Cardiac septum (tissue), 1 donor: ENCODE measurements at regions not wholly inside any gene's neighbourhood (a gene's known extent, or its start where the extent isn't known, plus 50 kb on each side); places are given as distances from the start of the nearest gene placed in this dataset.
"Not testable (repeated sequence)": the region's sequence is repeated elsewhere in the genome, so short reads cannot be mapped to it uniquely, and the experiment has no call there.

Experiments used
- DNase-seq: peaks from one replicate; pipeline ENCODE4 v3.0.0-alpha.2; 2020; ENCODE audit warnings: low spot score
- intact Hi-C: fragments of 100-400 bp; cut with DNase I; formaldehyde crosslinking; loops from one replicate; pipeline ENCODE4 v1.14.0; 2022
- donor health status: DM: no; HTN: no; CAD: no.

DNA sequence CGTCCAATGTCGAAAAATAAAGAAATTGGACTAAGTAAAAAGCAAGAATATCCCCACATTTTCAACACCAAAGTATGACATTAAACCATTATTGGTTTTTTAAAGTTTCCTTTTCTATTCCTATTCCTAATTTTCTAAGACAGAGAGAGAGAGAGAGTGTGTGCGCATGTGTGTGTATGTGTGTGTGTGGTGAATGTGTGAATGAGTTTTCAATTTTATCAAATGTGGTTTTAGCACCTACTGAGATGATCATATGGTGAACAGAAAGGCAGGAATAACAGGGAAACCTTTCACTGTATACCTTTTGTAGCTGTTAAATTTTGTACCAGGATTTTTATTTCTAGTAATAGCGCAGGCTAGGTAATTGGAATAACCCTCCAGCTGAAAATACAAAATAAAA, 80.4 kb upstream of the RAP1B start:
- intact Hi-C loops = loop anchor here (10.0 kb wide), 1 partner anchor 165 kb away; no protein-coding TSS in a partner anchor

GRCh38 chr12:68530965-68531364, 79.7 kb upstream of the RAP1B start:
- intact Hi-C loops = loop anchor here (10.0 kb wide), 1 partner anchor 166 kb away; no protein-coding TSS in a partner anchor
- no peak for DNase-seq

More for the DNA sequence above, 80.4 kb upstream of the RAP1B start:
- DNase-seq = no peak

GRCh38 chr12:68532204-68532886, 78.4 kb upstream of the RAP1B start:
- intact Hi-C loops = loop anchor here (10.0 kb wide), 1 partner anchor 168 kb away; no protein-coding TSS in a partner anchor
- no peak for DNase-seq

DNA sequence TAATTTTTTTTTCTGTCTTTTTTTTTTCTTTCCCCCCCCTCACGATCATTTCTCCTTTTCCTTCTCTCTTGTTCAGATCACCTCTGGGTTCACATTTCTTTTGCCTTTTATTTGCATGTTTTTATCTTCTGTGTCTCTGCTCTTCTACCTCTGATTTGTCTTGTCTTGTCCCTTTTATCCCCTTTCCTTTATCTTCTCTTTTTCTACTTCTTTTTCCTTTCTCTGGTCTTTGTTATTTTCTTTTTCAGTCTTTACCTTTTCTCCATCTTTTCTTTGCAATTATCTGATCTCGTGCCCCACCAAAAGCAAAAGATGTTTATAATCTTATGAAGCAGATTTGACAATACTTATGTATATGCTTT, 77.8 kb upstream of the RAP1B start:
- no peak for DNase-seq
- intact Hi-C loops = loop anchor here (10.0 kb wide), 1 partner anchor 168 kb away; no protein-coding TSS in a partner anchor

GRCh38 chr12:68534108-68534507, 76.6 kb upstream of the RAP1B start:
- no peak for DNase-seq

GRCh38 chr12:68536885-68537485, 73.7 kb upstream of the RAP1B start:
- no peak for DNase-seq
- intact Hi-C loops = loop anchor here (5.0 to 10.0 kb wide), 3 partner anchors 75 to 172 kb away; partner anchors contain the start of gene RAP1B

More at GRCh38 chr12:68534108-68534507, 76.6 kb upstream of the RAP1B start:
- intact Hi-C loops = loop anchor here (10.0 kb wide), 1 partner anchor 169 kb away; no protein-coding TSS in a partner anchor

GRCh38 chr12:68537571-68537970, 73.1 kb upstream of the RAP1B start:
- no peak for DNase-seq
- intact Hi-C loops = loop anchor here (5.0 to 10.0 kb wide), 3 partner anchors 75 to 173 kb away; partner anchors contain the start of gene RAP1B

DNA sequence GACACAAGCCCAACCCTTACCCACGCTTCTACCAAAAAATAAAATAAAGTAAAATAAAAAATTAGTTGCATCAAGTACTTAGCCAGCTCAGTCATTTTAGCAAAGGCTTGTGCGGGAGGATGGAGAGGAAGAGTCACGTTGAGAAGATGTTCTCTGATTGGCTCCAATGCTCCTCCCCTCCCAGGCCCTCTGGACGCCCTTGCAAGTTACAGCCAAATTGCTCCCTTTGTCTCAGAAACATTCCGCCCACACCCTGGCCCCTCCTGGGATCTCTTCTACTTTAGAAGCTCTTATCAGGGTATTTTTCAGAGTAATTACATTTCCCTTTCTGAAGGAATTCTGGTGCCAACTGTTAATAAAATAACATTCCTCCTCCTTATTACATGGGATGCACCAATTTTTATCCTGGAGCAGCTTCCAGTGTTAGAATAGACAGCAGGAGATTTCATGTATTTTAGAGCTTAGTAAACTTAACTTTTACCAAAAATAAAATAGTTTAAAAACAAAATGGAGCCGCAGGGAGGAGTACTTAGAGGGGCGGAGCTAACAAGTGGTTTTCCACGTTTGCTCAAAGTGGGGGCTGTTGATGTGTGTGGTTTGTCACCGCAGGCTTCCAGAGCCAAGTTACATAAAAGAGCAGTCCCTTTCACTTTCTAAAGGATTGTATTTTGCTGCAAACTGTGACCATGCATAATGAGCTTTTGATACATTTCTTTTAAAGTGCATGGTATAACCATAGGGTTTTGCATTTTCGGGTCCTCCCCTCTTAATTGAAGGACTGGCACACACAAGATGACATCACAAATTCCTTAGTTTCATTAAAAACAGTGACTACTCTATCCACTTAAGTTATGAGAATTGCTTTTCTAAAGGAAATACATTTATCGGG, 71.7 kb upstream of the RAP1B start:
- intact Hi-C loops = loop anchor here (5.0 to 10.0 kb wide), 3 partner anchors 73 to 174 kb away; partner anchors contain the start of gene RAP1B

GRCh38 chr12:68539615-68539952, 71.1 kb upstream of the RAP1B start:
- intact Hi-C loops = loop anchor here (5.0 to 10.0 kb wide), 3 partner anchors 73 to 175 kb away; partner anchors contain the start of gene RAP1B
- no peak for DNase-seq

More for the DNA sequence above, 71.7 kb upstream of the RAP1B start:
- peak; percentile 83 for DNase-seq

DNA sequence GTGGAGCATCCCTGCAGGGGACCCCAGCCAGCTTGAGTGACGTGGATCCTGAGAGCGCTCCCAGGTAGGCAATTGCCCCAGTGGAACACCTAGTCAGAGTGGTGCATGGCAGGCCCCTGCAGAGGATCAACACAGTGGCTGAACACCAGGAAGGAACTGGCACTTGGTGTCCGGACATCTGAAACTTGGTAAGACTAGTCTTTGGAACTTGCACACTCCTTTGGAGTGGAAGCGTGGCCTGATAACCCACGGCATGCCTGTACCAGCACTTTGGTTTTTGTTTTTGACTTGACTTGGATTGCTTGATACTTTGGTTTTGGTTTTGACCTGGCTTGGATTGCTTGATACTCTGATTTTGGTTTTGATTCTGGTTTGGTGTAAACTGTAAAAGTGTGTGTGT, 69.9 kb upstream of the RAP1B start:
- DNase-seq, intact Hi-C loops: not testable (repeated sequence)

GRCh38 chr12:68547318-68547717, 63.4 kb upstream of the RAP1B start:
- DNase-seq = not testable (repeated sequence)

GRCh38 chr12:68552605-68553195, 58.0 kb upstream of the RAP1B start:
- intact Hi-C loops, DNase-seq: not testable (repeated sequence)

More at GRCh38 chr12:68547318-68547717, 63.4 kb upstream of the RAP1B start:
- intact Hi-C loops = not testable (repeated sequence)

- no peak for DNase-seq
- intact Hi-C loops = no loop called here
Observed at GRCh38 chr12:68557011-68557730, 53.5 kb upstream of the RAP1B start.

DNA sequence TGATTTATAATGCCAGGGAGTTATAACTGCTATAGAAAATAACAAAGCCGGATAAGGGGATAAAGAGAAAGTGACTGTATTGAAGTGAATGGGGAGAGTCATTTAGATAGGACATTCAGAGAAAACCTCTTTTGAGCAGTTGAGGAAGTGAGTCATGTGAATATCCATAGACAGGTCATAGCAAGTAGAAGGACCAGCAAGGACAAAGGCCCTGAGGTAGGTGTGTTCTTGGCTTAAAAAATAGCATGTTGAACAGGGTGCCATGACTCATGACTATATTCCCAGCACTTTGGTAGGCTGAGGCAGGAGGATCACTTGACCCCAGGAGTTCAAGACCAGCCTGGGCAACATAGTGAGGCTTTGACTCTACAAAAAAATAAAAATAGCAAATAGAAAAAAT, 51.5 kb upstream of the RAP1B start:
- DNase-seq = no peak
- intact Hi-C loops = no loop called here

GRCh38 chr12:68559984-68560850, 50.5 kb upstream of the RAP1B start:
- DNase-seq = no peak
- intact Hi-C loops = no loop called here

- intact Hi-C loops = no loop called here
- no peak for DNase-seq
Observed at GRCh38 chr12:68560851-68561422, 49.8 kb upstream of the RAP1B start.
